ENCODE measurements at regions not wholly inside any gene's neighbourhood (a gene's known extent, or its start where the extent isn't known, plus 50 kb on each side); places are given as distances from the start of the nearest gene placed in this dataset.

DNA sequence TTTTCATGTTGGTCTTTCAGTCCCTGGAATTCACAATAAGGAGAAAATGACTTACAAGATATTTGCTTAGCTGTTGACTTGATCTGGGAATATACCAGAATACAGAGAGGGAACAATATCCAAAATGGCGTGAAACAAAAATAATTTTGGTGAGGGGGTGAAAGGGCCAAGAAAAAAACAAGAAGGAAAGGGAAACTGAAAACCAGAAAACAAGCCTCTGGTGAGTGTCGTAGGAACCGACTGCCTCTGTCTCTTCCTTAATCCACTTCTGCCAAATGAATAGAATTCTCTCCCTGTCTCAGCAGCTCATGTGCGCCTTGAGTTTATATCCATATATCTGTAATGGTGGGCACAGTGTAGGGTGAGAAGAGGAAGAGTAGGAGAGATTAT lies 367.6 kb downstream of the ETS1 start:
- DNase-seq = no peak

DNA sequence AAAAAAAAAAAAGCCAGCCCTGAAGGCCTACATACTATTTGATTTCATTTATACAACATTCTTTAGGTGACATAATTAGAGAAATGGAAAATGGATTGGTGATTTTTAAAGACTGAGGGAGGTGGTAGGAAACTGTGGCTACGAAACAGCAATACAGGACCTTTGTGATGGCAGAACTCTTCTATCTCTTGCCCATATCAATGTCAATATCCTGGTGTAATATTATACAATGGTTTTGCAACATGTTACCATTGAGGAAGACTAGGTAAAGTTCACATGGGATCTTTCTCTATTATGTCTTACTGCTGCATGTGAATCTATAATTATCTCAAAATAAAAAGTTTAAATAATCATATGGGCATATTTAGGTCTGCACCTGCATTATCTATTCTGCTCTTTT lies 371.2 kb downstream of the ETS1 start:
- DNase-seq = no peak

DNA sequence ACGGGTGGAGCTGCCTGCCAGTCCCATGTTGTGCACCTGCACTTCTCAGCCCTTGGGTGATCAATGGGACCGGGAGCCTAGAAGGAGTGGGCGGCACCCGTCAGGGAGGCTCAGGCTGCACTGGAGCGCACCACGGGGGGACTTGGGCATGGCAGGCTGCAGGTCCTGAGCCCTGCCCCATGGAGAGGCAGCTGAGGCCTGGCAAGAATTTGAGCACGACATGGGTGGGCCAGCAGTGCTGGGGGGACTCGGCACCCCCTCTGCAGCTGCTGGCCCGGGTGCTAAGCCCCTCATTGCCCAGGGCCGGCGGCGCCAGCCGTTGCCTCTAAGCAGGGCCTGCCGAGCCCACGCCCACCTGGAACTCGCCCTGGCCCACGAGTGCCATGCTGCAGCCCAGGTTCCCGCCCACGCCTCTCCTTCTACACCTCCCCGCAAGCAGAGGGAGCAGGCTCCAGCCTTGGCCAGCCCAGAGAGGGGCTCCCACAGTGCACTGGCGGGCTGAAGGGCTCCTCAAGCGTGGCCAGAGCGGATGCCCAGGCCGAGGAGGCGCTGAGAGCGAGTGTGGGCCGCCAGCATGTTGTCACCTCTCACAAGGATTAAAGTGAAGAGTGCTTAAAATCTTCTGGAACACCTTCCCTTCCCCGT lies 372.0 kb downstream of the ETS1 start:
- no peak for DNase-seq

DNA sequence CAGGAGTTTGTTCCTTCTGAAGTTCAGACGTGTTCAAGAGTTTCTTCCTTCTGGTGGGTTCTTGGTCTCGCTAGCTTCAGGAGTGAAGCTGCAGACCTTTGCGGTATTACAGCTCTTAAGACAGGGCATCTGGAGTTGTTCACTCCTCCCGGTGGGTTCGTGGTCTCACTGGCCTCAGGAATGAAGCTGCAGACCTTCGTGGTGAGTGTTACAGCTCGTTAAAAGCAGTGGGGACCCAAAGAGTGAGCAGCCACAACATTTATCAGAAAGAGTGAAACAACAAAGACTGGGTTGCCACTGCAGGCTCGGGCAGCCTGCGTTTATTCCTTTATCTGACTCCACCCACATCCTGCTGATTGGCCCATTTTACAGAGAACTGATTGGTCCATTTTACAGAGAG lies 373.1 kb downstream of the ETS1 start:
- DNase-seq = no peak

DNA sequence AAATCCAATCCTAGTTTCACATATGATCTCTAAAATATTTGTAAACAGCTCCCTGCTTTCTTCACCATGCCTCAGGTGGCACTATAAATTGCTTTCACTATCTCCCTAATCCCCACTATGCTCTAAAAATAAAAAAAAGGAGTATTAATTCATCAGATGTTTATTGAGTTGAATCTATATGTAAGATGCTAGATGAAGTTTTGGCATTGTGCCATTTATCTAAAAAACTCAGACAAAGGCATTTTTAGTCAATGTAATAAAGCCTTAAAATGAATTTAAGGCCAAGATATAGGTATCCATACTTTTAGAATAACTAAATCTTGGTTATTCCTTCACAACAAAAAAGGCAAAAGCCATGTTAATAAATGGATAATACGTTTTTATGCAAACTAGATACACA lies 373.9 kb downstream of the ETS1 start:
- DNase-seq = no peak

DNA sequence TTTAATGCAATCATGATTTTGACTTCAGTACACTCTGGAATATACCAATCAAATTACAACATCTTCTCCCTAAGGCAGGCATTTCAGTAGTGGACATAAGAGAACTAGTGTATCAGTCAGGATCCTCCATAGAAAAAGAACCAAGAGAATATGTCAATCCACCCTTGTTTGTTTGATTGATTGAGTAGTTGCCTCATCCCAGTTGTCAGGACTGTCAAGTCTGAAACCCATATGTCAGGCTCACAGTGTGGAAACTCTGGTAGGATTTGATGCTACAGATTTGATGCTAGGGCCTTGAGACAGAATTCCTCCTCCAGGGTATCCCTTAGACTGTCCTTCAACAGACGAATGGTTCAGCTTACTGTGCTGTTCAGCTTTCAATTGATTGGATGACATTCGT lies 375.0 kb downstream of the ETS1 start:
- no peak for DNase-seq

DNA sequence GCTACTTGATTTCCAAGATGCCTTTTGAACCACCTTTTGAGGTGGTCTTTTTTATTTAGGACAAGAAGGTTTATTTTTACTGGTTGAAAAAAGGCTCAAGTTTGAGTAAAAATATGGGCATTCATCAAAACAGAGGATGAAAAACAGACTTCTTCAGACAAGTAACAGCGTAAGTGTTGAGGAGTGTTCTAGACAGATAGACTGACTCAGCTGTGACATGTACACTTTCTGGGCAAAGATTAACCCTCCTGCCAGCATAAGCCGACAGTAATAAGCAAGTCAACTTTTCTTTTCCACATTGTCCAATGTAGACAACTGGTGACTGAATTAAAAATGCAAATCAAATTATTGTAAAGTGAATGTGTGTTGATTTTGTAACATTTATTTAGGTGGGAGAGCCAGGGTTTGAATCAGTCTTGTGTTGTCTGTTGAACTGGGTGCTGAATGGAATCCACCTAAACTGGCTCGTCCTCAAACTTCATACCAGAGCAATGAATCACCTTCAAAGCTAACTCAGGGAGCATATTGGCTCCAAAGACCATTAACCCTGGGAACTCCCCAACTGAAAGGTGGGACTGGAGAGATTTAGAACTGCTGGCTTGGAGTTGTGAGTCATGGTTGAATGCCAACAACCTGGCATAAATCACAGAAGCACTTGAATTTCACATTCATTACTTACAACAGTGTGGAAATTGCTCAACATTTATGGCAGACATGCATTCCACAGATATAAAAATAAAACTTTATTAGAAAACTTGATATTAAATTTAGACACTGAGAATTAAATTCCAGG lies 377.0 kb downstream of the ETS1 start:
- DNase-seq = peak; percentile 89

DNA sequence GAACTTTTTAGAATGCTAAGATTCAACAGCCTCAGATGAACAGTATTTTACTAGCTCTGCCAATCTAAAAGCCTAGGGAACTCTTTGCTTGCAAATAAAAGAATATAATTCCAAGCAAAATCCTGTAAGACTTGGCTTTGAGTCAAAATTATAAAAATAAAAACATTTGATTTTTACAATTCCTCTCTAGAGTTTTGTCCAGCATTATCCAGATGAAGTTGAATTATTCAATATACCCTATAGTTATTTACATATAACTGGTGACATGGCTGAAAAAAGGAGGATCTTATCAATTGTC lies 378.3 kb downstream of the ETS1 start:
- no peak for DNase-seq

DNA sequence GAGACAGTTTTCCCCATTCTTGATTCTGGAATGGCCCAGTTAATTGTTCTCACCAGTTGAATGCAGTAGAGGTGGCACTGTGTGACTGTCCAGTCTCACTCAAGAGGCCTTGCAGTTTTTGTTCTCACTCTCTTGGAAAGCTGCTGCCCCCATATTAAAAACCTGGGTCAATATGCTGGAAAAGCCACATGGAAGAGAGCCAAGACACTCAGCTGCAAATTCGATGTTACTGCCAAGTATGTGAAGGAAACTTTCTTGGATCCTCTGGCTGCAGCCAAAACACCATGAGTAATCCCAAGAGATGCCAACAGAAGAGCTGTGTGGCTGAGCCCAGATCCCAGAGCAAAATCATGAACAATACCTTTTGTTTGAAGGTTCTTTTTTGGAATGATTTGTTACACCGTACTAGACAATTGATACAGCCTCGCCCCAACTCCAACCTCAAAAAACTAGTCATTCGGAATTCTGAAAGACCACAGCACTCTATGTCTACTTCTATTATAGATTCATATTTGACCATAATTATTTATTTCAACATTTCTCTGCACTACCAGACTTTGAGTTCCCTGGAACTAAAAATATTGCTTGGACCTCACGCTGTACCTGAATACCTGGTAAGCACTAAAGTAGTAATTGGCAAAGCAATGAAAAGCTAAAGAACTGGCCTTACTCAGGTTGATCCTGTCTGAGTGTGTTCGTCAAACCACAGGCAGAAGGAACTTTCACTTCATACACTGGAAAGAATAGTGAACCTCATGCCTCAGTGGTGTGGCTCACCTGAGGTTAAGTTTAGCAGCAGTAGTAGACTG lies 378.8 kb downstream of the ETS1 start:
- no peak for DNase-seq

DNA sequence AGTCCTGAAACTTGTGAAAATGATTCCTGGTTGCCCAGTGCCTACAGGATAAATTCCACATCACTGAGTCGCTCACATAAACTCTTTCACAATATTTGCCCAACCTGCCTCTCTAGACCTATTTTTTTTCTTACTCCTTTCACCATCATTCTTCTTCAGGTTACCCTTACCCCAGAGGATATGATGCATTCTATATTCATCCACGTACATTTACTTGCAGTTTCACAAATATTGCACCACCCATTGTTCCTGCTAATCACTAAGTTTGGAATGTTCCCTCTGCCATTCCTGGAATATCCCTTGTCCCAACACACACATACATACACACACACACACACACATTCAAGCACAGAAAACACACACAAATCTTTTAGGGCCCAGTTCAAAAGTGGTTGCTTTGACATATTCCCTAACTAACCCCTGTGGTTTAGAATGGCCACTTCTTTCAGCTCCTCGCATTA lies 379.5 kb downstream of the ETS1 start:
- DNase-seq = no peak

DNA sequence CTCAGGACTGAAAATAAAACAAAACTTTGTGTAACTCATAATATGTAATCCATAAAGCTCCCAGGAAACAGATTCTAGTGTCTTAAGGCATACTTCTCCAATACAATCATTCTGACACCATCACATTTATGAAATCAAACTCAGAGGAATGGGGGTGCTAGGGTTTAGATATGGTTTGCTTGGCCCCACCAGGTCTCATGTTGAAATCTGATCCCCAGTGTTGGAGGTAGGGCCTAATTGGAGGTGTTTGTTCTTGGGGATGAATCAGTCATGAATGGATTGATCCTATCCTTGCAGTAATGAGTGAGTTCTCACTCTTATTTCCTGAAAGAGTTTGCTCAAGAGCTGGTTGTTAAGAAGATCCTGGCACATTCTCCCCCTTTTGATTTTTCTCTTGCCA lies 380.9 kb downstream of the ETS1 start:
- DNase-seq = no peak

DNA sequence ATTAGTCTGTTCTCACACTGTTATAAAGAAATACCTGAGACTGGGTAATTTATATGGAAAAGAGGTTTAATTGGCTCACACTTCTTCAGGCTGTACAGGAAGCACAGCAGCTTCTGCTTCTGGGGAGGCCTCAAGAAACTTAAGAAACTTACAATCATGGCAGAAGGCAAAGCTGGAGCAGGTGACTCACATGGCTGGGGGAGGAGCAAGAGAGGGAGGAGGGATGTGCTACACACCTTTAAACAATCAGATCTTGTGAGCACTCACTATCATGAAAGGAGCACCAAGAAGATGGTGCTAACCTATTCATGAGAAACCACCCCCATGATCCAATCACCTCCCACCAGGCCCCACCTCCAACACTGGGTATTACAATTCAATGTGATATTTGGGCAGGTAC lies 381.6 kb downstream of the ETS1 start:
- DNase-seq = no peak

DNA sequence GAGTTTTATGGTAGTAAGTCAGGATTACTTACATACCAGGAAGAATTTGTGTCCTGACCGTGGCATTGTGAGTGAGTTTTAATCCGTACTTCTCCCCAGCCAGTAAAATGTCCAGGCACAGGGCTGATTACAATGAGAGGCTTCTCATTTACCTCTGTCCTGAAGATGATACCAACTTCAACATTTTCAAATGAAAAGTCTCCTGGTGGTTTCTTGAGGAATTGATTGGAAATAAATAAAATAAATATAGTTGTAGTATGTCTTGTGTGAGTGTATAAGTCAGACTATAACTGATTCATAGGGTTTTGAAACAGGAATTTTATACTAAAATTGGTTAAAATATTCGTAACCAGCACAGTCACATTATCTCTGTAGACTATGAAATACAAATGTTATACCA lies 382.5 kb downstream of the ETS1 start:
- DNase-seq = no peak

DNA sequence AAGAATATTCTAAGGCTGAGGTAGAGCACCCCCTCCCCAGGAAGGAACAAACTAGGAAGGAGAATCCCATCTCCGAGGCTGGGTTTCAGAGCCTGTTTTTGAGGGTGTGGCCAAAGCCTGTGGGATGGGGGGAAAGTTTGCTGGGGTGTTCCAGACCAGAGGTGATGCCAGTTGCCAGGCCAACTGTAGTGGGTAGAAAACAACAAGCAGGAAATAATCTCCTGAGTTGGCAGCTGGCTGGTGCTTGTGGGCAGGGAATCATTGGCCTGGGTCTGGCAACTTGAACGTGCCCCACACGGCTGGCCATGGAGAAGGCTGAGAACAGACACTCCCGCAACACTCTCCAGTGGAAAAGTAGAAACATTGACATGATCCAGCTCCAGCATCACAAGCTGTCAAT lies 385.6 kb downstream of the ETS1 start:
- no peak for DNase-seq

DNA sequence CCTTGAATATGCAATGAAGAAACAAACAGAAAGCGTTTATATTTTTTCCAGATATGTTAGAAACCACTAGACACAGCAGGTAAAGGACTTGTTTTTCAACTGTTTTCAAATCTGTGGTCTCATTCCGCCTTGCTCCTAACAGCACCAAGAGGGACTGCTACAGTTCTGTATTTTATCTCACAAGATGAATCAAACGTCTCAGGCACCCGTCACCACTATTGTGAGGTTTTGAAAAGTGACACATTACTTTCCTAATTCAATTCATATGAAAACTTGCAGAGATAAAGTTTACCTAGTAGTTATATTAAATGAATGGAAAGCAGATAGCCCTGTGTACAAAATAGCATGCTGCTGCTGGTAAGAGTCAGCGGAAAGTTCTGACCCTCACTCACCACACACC lies 386.3 kb downstream of the ETS1 start:
- DNase-seq = no peak

DNA sequence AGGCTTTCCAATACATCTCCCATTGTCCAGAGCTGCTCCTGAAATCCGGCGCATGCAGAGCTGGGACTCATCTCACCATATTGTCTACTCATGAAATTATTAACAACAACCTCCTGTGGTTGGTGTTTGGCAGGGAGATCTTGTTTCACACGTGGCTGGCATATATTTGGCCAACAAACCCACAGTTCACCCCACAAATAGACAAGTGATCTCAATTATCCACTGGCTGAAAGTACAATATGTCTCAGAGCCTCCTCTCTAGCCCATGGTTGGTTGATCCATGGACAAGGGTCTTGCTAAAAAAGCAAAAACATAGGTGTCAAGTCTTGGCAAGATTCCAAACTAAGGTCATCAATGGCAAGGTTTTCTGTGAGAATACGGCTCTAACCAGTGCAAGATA lies 386.9 kb downstream of the ETS1 start:
- DNase-seq = no peak

DNA sequence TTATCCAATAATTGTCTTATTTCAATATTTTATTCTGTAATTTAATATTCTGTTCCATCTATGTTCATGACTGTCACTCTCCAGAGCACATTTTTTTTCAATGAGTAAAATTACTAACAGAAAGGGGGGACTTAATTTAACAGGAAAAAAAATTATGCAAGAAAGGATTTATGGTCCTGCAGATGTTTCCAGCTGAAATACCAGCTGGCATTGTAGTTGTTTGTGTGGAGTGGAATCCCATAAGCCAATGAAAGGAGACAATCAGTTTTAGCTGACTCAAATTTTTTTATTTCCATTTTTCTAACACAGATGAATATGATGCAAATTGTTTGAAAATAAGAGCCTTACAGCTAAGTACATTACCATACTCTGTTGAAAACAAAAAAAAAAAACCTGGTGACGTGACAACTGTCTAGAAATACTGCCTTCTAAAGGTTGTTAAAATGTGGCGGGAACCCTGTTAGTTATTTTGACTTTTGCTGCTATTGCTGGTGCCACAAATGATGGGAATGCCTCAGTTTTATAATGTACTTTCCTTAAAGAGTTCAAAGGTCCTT lies 389.1 kb downstream of the ETS1 start:
- no peak for DNase-seq

DNA sequence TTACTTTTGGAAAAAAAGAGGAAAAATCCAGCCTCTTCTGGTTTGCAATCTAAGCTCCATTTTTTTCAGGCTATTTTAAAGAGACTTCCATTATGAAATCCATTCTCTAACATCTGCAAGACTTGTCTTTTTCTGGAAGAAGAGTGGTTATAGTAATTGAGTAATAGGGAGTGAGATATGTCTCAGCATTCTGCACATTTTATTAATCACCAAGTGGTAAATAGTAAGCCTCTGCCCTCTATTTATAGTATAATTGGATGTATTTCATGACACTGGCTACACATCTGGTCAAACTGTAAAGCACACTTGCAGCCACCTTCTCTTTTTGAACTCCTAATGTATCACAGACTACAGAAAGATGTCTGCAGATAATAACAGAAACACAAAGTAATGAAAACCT lies 391.1 kb downstream of the ETS1 start:
- no peak for DNase-seq

DNA sequence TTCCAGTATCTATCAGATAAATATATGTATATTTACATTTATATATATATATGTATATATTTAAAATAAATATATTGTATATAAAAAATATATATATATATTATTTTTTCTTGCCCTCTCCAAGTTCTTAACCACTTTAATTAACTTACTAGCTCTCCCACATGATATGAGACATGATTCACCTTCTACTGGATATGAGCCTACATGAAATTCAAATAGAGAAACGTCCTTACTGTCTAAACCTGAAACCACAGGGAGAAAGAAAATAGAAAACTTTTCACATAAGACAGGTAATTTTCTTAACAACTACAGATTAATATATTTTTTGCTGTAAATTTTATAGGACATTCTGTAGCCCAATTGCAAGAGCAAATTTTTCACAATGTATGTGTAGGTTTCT lies 391.6 kb downstream of the ETS1 start:
- DNase-seq = no peak

DNA sequence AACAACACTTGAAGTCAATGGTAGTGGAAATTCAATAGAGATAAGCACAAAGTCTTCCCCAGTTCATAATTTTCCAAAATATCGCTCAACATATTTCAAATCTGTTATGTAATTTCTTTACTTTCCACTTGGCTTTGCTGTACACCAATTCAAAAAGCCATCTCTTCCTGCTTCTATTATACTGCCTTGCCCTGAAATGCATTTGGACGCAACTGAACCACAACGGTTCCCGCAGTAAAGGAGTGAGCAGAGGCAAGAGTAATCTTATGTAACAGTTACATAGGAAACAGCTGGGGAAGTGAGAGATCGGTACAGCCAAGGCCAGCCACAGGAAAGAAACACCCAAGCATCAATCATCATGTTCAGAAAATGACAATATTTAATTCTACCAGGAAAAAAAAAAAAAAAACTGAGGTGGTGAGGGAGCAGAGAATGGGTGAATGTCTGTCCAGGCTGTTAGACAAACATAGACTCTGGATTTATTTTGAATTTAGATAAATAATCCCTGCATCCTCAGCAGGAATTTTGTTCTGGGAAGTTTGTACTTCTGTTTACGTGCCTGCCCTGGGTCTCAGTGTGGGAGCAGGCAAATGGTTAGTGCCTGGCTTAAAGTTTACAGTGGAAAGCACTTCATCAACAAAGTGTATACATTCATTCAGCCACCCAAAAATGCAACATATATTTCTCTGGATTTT lies 392.2 kb downstream of the ETS1 start:
- no peak for DNase-seq

DNA sequence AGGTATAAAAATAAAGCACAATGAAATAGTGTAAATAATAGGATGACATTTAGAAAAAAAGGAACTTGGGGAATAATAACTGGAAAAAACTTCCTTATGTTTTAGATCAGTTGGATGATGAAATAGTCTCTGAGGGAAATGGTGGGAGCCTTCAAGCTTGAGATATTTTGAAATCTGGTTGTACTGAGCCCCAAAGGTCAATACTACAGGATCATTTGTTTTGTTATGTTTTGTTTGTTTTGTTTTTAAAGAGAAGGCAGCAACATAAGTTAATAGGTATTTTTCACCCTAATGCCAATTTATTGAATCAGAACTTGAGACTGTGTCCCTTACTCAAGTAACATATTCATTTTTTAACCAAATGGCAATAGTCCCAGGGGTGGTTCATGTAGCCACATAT lies 393.1 kb downstream of the ETS1 start:
- DNase-seq = no peak

DNA sequence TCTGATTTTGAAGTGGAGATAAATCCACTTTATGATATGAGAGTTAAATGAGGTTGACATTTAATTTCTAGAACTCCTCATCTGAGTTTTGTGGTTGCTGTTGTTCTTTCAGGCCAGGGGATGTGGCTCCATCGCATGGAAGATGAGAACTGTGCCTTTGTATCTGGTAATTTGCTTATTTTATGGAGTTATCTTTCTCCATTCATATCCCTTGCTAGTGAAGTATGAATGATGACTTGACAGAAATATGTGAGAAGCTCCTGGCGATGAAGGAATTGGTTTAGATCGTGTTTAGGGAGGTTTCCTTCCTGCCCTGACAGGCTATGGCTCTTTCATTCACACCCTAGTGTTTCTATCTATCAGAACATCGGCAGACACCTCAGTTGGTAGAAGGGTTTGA lies 393.7 kb downstream of the ETS1 start:
- no peak for DNase-seq
